HL-60 (cell line): ENCODE measurements at regions not wholly inside any gene's neighbourhood (a gene's known extent, or its start where the extent isn't known, plus 50 kb on each side); places are given as distances from the start of the nearest gene placed in this dataset.

Experiments used
- CTCF ChIP-seq: IDR thresholded peaks from one replicate; pipeline ENCODE4 v1.5.1; 2011; ENCODE audit warnings: low read length, control low read depth, inconsistent platforms; ENCODE audit not compliant: insufficient read depth
- POLR2AphosphoS5 ChIP-seq: IDR thresholded peaks from 2 replicates; pipeline ENCODE4 v1.6.1; 2012; ENCODE audit warnings: low read depth

DNA sequence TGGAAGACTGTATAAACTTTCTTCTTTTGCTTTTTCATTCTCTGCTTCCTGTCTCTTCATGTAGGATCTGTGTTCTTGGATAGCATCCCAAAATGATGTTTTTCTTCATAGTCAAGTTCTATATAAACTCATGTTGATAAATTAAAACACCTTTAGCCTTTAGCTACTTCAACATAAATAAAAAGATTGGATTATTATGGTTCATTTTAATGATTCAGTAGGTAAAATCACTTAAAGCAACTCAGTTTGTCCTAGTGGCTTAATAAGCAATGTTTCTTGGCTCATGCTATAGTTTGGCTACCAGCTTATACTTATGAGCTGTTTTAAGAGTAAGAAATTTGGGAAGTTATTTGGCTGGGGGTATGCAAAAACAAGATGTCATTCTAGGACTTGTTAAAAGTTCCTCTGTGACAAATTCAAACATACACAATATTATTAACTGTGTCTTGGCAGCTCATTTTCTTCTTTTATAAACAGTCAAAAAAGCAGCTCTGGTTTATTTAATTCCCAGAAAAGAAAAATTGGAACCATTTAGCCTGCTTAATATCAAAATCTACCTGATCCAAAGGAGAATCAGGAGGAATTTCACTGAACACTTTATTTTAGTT is 111.4 kb downstream of the TMTC3 start:
- TF ChIP-seq CTCF (no peak), POLR2AphosphoS5 (no peak)
